ENCODE measurements at regions not wholly inside any gene's neighbourhood (a gene's known extent, or its start where the extent isn't known, plus 50 kb on each side); places are given as distances from the start of the nearest gene placed in this dataset.
A peak's percentile ranks its signal among the peaks of the same experiment; 100 is the strongest.

DNA sequence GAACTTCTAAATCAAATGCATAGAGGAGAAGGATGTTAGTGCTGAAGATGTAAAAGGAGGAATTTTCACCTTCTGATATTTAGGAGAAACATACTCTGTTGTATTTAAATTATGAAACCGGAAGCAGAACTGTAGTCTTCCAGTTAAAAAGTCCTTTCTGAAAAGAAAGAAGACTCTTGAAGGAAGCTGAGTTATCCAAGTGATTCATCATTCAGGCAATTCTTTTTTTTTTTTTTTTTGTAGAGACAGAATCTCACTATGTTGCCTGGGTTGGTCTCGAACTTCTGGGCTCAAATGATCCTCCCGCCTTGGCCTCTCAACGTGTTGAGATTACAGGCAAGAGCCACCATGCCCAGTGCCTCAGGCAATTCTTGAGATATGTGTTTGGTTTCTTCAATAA lies 424.8 kb upstream of the TPM1 start:
- BruUV-seq (replicated peaks) = no TSS peak
- POLR2A ChIA-PET (ENCODE audit: unreplicated experiment) = no interaction called here
- intact Hi-C loops (cut with micrococcal nuclease; ENCODE audit: unreplicated experiment) = no loop called here

DNA sequence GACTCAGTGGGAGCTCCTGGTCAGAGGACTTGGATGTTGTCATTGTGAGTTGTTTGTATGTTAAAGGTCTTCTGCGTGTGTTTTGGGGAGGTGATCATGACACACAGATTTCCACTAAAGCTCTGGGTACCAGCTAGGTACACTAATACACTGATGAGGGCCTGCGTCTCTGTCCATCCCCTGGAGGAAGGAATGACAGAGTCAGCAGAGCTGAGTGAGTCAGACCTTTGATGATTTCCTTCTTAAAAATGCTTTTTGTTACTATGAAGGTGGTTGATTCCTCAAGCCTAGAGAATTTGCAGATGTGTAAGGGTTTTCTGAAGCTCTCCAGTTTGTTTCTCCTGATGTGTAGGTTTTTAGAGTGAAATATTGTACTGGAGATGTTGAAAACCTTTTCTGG lies 424.1 kb upstream of the TPM1 start:
- H2AFZ ChIP-seq = no peak overlapping the region
- no peaks in the 10 kb centered on the region for H4K20me1 ChIP-seq (ENCODE audit: insufficient read depth)
- H3K27ac ChIP-seq = no peak overlapping the region
- no peaks in the 10 kb centered on the region for H3K4me1 ChIP-seq (replicated peaks; ENCODE audit: insufficient read depth)
- peak in 1 of 2 experiments; percentile 60 for DNase-seq
- no peaks in the 10 kb centered on the region for H3K9me3 ChIP-seq (ENCODE audit: insufficient read depth, low read depth)
- no peaks in the 10 kb centered on the region for H3K79me2 ChIP-seq (ENCODE audit: low read depth)
- H3K4me2 ChIP-seq = no peak overlapping the region
- H3F3A ChIP-seq (ENCODE audit: insufficient read depth, low read depth) = no peaks in the 10 kb centered on the region; the same call in 1 of the 2 replicates
- no peaks in the 10 kb centered on the region for H3K9me2 ChIP-seq (ENCODE audit: insufficient read depth)
- H3K27me3 ChIP-seq (ENCODE audit: insufficient read depth, low read depth) = no peaks in the 10 kb centered on the region
- CTCF ChIA-PET = no interaction called here
- TF ChIP-seq, protein P1, sequence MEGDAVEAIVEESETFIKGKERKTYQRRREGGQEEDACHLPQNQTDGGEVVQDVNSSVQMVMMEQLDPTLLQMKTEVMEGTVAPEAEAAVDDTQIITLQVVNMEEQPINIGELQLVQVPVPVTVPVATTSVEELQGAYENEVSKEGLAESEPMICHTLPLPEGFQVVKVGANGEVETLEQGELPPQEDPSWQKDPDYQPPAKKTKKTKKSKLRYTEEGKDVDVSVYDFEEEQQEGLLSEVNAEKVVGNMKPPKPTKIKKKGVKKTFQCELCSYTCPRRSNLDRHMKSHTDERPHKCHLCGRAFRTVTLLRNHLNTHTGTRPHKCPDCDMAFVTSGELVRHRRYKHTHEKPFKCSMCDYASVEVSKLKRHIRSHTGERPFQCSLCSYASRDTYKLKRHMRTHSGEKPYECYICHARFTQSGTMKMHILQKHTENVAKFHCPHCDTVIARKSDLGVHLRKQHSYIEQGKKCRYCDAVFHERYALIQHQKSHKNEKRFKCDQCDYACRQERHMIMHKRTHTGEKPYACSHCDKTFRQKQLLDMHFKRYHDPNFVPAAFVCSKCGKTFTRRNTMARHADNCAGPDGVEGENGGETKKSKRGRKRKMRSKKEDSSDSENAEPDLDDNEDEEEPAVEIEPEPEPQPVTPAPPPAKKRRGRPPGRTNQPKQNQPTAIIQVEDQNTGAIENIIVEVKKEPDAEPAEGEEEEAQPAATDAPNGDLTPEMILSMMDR (conservative IDR thresholded peaks at IDR 0.05) = no peak
- no peak for TF ChIP-seq EZH2 (IDR thresholded peaks at IDR 0.05; ENCODE audit: low read depth)
- BruUV-seq (replicated peaks) = no TSS peak
- H3K4me3 ChIP-seq = no peak overlapping the region
- intact Hi-C loops (cut with micrococcal nuclease; ENCODE audit: unreplicated experiment) = no loop called here
- H3K36me3 ChIP-seq (ENCODE audit: low read depth) = no peaks in the 10 kb centered on the region
- POLR2A ChIA-PET (ENCODE audit: unreplicated experiment) = no interaction called here

More for the DNA sequence above, 424.8 kb upstream of the TPM1 start:
- H3K9me3 ChIP-seq (ENCODE audit: insufficient read depth, low read depth) = no peaks in the 10 kb centered on the region
- no peak overlapping the region for H3K27ac ChIP-seq
- no peaks in the 10 kb centered on the region for H3K27me3 ChIP-seq (ENCODE audit: insufficient read depth, low read depth)
- TF ChIP-seq, protein P1 (conservative IDR thresholded peaks at IDR 0.05) = no peak
- no peak for TF ChIP-seq EZH2 (IDR thresholded peaks at IDR 0.05; ENCODE audit: low read depth)
- no peaks in the 10 kb centered on the region for H4K20me1 ChIP-seq (ENCODE audit: insufficient read depth)
- CTCF ChIA-PET = interaction anchor here (0.6 kb wide), 1 partner anchor 12 kb away, joined by 3 read pairs; no protein-coding TSS in a partner anchor
- H3K4me2 ChIP-seq = no peak overlapping the region
- H3K79me2 ChIP-seq (ENCODE audit: low read depth) = no peaks in the 10 kb centered on the region
- no peaks in the 10 kb centered on the region for H3K9me2 ChIP-seq (ENCODE audit: insufficient read depth)
- no peaks in the 10 kb centered on the region for H3K4me1 ChIP-seq (replicated peaks; ENCODE audit: insufficient read depth)
- H2AFZ ChIP-seq = no peak overlapping the region
- H3K4me3 ChIP-seq = no peak overlapping the region
- no peak for DNase-seq
- H3F3A ChIP-seq (ENCODE audit: insufficient read depth, low read depth) = no peaks in the 10 kb centered on the region; the same call in 1 of the 2 replicates
- H3K36me3 ChIP-seq (ENCODE audit: low read depth) = no peaks in the 10 kb centered on the region

DNA sequence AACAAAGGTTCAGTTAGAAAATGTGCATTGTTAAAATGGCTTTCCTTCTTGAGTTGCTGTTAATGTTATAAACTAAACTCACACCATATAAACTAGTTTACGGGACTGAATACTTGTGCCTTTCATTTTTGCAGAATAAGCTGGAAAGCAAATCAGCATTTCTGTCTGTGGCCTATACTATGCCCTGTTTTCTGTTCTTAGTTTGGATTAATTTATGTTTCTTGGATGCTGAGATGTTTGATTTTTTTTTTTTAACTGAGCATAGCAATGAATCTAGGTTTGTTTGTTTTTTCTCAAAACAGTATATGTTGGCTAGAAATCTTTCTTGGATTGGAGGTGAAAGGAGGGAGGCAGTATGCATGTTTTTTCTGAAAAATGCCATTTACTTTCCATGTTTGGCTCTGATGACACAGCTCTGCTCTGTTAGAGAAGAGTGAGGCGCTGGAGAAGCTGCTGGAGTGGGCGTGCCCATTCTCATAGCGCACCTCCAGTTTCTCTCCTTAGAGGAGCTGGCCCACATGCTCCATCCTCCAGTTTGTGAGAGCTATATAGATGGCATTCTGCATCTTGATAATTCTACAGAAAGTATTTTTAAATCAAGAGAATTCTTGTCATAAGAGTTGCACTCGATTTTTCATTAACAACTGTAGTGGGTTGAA lies 423.6 kb upstream of the TPM1 start:
- Histone ChIP-seq H2AFZ (no peak overlapping the region), H3K27me3 (ENCODE audit: insufficient read depth, low read depth) (no peaks in the 10 kb centered on the region), H3K27ac (no peak overlapping the region), H3K36me3 (ENCODE audit: low read depth) (no peaks in the 10 kb centered on the region), H3K9me3 (ENCODE audit: insufficient read depth, low read depth) (no peaks in the 10 kb centered on the region), H4K20me1 (ENCODE audit: insufficient read depth) (no peaks in the 10 kb centered on the region), H3K79me2 (ENCODE audit: low read depth) (no peaks in the 10 kb centered on the region), H3K4me1 (replicated peaks; ENCODE audit: insufficient read depth) (no peaks in the 10 kb centered on the region), H3K4me2 (no peak overlapping the region), H3F3A (ENCODE audit: insufficient read depth, low read depth) (no peaks in the 10 kb centered on the region; the same call in 1 of the 2 replicates), H3K4me3 (no peak overlapping the region), H3K9me2 (ENCODE audit: insufficient read depth) (no peaks in the 10 kb centered on the region)
- DNase-seq = no peak
- intact Hi-C loops (cut with micrococcal nuclease; ENCODE audit: unreplicated experiment) = no loop called here
- TF ChIP-seq EZH2 (IDR thresholded peaks at IDR 0.05; ENCODE audit: low read depth) = no peak
- TF ChIP-seq, protein P1 (conservative IDR thresholded peaks at IDR 0.05) = no peak
- ChIA-PET CTCF (no interaction called here), POLR2A (ENCODE audit: unreplicated experiment) (no interaction called here)
- BruUV-seq (replicated peaks) = no TSS peak
